Effector CD4-positive, alpha-beta T cell (primary cell): ENCODE measurements at regions not wholly inside any gene's neighbourhood (a gene's known extent, or its start where the extent isn't known, plus 50 kb on each side); places are given as distances from the start of the nearest gene placed in this dataset.

Experiments used
- DNase-seq: peaks from one replicate; pipeline ENCODE4 v3.0.0-alpha.2; 2020

DNA sequence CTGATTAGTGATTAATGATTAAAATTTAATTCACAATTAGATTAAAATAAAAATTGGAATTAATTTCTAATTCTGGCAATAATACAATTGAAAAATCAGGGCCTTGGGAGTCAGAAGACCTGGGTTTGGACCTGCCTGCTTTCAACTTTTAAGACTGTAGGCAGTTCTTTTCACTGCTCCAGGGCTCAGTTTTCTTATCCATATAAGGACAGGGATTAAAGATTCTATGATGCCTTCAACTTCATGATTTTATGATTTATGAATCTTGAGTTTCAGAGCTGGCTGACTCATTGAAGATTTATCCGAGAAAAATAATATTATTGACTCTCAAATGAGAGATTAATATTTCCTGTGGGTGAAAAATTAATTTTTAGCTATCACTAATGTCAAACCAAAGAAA is 208.6 kb upstream of the ANKH start:
- DNase-seq = no peak

DNA sequence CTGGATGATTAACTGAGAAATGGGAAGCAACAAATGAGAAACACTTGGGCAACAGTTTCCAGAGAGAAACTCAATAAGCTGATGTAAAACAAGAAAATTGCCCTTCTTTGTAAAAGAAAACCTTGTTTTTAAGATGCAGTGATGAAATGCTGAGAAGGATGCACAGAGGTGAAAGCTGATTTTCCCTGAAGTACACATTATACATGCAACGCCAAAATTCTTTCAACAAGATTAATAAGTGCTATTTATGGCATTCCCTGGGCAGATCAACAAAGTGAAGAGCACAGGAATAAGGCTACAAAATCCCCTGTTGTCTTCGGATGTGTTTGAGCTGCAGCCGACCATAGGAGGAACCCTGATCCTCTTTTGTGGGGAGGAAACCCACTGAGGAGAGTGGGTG is 208.0 kb upstream of the ANKH start:
- no peak for DNase-seq

DNA sequence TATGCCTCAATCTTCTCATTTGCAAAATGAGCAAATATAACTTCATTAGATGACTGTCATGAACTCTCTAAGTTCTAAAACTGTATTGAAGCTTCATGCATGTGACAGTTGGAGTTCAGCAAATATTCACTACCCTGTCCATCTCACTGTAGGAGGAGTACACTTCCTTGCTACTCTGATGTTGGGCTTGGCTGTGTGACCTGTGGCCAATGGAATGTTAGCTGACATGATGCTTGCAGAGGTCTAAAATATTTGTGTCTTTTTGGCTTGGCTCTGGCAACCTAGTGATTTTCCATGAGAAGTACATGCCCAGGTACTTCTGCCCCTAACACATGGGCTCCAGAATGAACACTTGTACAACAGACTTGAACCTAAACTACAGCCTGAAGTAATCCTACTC is 203.1 kb upstream of the ANKH start:
- no peak for DNase-seq

DNA sequence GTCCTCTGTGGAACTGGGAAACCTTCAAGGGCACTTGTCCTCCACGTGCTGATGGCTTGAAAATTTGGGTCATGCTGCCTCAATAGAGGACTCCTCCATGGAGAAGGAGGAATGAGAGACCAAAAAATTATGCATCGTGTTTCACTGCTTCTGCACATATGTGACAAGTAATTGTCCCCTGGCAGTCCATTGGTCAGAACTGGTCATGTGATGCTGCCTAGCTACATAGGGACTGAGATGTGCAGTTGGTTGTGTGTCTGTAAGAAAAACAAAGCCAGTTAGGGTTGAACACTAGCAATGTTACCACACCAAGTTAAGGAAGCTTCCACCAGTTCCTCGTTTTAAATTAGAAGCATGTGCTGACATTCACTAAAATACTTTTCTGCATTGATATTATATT is 201.9 kb upstream of the ANKH start:
- DNase-seq = no peak

DNA sequence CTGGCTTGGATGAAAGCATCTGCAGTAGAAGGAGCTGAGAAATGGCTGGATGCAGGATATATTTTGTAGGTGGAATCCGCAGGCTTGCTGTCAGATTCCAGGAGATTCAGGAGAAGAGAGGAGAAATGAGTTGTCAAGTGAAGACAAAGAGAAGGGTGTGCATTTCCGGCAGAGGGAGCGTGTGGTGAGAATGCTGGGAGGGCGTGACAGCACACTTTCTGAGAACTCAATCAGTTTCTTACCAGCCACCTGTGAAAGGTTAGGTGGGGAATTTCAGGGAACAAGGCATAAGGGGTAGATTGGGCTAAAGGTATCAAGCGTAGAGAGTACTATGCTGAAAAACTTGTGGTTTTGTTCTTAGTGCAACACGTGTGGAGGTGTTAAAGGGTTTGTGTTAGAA is 199.3 kb upstream of the ANKH start:
- no peak for DNase-seq

DNA sequence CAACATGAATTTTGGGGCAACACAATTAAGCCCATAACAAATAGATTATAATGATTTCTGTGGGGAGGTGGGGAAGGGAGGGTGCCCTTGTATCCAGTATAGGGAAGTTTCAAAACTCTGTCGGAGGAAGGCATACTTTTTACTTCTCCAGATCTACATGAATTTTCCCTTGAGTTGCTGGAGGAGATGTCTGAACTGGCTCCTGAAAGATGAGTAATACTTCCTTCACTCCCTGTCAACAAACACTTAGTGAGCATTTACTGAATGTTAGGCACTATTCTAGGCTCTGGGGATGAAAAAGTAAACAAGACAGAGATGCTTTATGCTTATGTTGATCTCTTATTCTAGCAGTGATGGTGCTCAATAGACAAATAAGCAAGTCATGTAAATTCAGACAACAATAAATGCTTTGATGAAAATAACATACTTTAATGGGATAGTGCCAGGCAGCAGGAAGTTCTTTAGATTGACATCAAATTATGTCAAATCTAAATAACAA is 197.9 kb upstream of the ANKH start:
- DNase-seq = no peak

DNA sequence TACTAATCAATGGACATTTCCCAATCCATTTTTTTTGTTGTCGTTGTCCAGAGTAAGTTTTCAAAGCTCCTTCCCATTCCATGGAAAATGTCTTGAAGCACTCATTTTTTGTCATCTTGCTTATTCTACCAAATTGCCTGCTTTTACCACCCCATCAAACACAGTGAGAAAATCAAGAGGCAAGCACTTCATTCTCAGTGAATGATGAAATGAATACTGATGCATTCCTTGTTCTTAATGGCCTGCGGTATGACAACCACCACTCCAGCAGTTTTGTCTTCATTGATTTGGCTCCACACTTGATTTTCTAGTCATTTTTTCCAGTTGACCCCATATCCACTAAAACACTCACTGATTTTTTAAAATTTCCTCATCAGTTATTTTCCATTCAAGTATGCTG is 193.5 kb upstream of the ANKH start:
- no peak for DNase-seq

DNA sequence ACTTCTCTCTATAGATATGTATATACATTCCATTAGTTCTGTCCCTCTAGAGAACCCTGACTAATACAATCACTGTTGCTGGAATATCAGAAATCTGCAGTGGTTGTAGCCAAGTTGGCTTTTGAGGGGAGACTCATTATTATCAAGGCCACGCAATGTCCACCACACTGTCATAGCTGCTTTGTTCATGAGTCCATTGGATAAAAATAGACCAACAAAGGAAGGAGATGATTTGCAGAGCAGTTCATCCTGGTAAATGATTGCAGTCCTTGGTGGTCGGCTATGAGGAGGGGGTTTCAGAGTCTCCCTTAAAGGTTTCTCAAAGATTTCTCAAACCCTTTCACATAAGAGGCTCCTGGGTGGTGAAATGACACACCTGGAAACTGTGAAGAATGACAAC is 192.8 kb upstream of the ANKH start:
- DNase-seq = no peak

DNA sequence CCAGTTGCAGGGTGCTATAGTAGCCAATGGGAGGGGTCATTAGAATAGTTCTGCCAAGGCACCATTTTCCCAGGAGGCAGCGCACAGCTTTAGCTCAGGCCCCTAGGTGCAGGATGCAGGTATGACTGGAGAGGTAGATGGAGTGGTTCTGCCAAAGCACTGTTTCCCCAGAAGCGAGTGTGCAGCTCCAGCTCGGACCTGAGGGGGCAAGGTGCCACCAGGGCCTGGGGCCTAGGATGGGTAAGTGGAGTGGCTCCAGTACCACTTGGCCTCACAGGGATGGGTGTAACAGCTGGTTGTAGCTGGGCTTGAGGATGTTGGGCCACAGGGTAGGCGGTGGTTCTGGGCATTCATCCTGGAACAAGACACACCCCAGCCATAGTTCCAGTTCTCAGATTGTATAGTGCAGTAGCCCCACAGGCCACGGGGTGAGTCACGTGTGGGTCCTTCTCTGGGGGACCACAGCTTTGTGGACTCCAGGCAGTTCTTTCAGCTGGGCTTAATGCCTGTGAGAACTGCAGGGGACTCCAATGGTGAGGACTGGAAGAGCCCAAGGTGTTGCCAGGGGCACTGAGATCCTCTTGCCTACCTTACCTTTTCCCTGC is 185.5 kb upstream of the ANKH start:
- no peak for DNase-seq

DNA sequence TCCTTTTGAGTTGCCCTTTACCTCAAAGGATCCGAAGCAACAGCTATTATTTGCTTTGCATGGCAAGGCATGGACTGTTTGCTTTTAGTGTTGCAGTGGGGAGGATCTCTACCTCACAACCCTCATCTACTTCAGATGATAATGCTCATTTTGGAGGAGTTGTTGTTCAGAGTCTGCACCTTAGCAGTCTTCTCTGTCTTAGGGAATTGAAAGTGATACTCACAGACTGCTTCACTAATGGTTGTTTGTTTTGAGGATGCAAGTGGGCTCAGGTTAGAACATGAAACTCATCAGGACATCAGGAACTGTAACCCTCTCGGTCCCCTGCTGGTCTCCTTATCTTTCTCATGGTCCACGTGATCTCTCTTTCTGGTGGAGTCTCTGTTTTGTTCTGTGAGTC is 172.9 kb upstream of the ANKH start:
- DNase-seq = no peak

DNA sequence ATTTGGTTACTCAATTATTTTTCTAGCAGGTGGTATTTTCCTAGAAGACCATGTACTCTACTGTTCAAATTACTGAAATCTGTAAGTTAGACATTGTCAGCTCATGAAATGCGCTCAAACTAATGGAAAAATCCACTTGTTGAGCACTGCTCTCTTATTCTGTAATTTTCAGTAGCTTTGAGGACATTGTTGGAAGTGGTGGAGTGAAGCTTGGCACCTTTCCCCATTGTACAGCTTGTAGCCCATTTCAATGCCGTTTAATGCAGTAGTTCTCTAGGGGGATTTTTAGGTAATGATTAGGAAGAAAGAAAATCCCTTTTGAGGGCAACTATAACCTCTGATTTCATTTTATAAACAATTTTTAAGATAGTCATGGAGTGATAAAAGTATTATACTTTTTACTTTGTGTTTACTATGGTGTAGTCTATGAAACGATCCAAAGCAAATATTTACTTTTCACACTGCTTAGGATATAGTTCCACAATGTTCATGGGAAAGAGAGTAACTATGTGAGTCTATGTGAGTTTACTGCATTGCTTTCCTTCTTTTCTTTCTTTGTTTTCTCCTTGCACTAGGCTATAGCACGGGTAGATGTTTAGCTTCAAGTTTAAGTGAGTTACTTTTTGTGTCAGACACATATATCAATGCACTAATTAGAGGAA is 165.8 kb upstream of the ANKH start:
- no peak for DNase-seq

DNA sequence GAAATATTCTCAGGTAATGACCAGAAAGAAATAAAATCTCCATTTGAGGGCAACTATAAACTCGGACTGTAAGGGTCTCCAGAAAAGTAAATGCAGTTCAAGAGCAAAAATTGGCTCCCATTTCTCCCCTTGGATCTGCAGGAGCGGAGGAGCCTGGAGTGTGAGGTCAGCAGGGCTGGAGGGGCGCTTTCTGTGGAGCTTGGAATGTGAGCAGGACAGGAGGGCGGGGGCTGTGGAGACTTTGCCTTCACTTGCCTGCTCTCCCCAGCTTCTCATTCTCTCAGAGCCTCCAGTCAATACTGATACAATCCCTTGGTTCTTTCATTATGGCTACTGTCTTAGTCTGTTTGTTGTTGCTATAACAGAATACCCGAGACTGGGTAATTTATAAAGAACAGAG is 162.8 kb upstream of the ANKH start:
- no peak for DNase-seq

DNA sequence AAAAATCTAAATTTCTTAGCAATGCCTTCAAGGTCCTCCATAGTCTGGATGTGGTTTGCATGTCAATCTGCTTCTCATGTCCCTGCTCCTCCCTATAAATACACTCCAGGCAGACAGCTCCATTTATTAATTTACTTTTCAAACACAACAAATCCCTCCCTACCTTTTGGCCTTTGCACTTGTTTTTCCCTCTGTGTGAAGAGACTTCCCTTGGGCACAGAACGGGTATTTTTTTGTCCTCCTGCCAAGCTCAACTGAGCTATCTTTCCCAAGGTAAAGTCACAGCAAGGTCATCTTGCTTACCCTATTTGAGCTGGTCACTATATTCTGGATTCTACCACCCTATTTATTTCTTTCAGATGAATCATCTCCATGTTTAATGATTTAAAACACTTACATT is 159.6 kb upstream of the ANKH start:
- DNase-seq = no peak

DNA sequence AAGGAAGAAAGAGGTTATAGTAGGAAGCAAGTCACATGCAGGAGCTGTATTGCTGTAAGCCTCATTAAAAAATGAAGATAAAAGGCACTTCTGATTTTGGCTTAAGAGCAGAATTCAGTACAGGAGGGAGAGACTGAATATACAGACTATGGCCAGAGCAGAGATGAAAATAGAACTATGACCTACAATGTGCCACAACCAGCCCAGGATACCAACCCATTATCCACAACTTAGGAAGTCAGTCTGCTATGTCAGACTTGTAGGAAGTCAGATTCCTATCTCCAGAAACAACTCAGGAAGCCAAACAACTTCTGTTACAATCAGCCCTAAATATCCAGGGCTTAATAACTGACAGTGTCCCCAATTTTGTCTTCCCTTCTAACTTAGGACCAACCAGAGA is 156.2 kb upstream of the ANKH start:
- DNase-seq = no peak

DNA sequence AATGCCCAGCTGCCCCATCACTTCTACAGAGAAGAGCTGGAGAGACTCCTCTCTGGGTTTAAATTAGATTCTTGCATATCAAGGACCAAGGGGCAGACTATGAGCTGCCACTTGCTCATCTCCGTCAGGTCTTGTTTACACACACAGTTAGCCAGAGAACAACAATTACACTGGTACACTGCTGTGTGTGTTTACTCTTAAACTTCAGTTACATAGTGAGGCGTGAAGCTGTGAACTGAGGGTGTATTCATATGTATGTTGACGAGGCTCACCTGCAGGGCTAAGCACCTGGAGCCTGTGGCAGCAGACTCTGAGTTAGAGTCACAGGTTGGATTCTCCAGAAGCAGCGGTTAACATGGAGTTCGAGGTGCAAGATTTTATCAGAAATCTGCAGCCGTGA is 155.4 kb upstream of the ANKH start:
- no peak for DNase-seq

DNA sequence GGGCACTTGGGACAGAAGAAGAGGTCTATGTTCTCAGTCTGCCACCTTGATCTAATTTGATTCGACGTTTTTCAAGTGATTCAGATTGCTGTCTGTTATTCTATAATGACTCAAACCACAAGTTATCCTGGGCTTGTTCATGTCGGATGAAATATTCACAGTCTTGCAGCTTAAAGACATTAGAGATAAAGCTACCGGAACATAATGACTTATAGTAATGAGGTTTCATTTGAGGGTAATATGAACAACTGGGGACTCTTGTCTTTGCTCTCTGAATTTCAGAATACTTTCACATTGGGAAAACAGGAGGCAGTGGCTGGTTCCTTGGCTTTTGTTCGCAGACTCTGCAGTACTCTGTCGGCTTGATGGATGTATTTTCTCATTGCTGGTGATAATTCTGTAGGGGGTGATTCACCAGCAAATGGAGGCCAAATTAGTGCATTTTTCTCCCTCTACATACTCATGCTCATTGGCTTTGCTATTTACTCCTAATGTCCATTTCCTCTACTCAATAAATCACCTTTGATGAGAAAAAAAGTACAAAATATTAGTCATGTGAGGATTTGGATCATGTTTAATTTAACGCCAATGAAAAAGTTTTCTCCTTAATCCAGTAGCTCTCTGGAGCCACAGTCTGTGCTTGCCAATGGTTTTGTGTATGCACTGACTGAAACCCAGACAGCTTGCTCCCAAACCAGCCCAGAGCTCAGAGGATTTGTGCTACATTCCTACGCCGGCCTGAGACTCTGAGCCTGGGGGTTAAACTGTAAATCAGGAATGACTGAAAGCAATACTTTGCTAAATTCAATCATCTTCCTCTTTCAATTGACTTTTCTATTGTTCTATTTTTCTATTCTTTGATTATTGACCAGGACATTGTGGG is 154.7 kb upstream of the ANKH start:
- no peak for DNase-seq

DNA sequence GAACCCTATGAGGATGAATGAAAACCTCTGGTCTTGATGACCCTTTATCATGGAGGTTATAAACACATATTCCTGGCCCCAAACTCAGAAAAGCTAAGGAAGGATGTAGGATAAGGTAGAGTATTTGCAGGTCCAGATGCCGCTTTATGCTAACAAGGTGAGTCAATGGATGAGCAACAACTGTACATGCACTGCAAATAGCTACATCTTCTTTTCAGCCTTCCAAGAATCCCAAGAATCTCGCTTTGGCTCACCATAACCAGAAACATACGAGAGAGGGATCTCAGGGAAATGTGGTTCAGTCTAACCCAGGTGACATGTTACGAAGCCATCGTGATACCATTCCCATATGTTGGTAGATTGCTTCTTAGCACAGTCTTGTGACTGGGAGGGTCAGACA is 152.3 kb upstream of the ANKH start:
- no peak for DNase-seq

DNA sequence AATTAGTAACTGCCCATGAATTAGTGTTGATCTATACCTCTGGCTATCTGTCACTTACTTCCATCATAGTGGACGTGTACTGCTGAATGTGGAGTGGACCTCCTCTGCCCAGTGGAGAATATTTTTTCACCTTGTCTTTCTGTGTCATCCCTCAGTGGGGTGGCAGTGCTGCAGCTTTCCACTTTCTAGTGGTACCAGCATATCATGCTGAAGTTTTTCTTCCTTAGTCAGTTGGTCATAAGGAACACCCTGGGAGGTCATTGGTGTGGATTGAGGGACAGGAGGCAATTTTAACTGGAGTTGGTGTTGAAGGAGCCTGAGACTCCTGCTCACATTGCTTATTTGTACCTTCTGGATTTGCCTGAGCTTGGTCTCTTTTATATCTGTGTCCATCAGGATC is 151.7 kb upstream of the ANKH start:
- DNase-seq = no peak

DNA sequence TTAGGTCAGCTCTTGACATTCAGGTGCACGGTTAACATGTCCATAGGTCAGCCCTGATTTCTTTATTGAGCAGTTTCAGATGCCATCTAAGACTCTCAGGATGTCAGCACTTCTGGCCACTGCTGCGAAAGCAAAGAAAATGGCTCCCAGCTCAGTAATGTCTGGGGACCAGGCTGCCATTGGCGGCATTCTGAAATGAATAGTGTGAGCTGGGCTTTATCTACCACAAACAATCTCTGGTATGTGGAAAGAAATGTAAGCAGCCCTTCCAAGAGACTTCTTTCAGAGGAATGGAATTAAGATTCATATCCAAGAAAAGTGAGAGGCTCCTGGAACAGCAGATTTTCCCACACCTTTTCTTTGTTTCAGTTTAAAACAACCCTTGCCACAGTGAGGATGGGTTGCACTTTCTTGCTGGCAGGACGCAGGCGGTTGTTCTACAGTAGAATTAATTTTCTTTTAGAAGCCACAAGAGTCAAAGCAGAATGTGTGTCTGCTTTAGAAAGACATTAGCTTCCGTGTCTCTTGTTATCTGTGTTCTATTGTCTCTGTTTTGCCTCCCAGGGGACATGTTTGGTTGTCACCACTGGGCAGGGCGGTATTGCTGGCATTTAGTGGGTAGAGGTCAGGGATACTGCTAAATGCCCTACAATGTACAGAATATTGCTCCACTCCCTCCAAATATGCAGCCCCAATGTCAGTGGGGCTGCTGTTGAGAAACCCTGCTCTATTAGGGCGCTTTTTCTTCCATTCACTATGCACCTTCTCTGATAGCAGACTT is 149.9 kb upstream of the ANKH start:
- DNase-seq = no peak

DNA sequence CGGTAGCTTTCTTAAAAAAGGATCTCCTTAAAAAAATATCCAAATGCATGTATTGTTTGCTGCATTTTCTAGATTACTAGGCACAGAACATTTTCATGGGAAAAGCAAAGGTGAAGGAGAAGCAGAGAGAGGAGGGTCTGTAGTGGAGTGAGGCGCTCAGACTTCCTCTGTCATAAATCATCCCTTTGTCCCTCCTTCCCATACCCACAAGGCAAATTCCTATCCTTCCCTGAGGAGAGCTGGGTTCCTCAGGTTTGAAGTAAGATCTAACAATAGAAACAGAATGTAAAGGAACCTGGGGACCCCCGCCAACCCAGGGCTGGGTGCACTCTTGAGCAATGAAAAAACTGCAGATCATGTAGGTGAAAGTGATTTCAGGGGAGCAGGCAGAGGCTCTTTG is 149.2 kb upstream of the ANKH start:
- DNase-seq = no peak

DNA sequence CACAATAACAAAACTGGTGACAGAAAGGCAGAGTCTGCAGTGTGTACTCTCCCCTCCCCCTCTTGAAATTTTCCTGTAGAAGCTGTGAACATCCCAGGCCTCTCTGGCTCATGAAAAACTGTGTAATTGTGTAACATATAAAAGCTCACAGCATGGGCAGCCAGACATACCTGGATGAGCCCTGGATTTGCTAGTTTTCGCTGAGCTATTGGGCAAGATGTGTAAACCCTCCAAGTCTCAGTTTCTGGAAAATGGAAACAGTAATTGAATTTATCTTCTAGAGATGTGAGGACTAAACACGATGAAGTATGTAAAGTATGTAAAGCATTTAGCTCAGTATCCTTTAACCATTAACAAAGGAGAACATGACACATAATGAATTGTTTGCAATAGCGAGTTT is 143.2 kb upstream of the ANKH start:
- DNase-seq = no peak

DNA sequence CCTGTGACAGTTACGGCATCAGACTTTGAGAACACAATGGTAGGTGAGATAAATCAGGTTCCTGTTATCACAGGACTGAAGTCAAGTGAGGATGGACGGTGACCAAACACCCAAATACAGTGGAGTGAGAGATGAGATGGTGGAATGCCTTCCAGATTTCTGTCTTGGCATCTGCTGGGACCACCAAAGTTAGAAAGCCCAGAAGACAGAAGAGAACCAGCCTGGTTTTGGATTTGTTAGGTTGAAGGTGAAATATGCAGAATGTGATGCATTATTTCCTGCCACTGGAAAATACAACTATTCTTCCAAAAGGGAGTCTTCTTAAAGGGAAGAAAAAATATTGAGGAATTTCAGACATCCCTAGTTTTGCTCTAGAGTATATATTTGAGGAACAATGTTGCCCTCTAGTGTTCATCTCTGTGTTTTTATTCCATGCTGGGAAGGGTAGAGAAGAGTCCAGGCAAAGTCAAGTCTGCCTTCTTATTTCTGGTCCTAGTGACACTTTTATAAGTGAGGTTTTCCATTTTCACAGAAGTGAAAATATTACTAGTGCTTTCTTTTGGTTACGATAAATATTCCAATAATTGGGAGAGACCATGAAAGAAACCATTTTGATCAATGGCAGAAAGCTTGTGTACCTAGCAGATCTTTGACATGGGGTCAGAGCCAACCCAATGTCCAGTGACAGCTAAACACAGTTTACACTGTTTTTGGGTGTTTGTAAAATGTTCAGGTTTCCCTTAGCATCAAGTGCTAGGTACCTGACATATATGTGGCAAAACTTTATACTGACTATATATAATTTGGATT is 142.3 kb upstream of the ANKH start:
- DNase-seq = no peak
